HCT116 (cell line): ENCODE measurements at regions not wholly inside any gene's neighbourhood (a gene's known extent, or its start where the extent isn't known, plus 50 kb on each side); places are given as distances from the start of the nearest gene placed in this dataset.

Experiments used
- ATAC-seq: fragments of 200-7000 bp; cut with Tn5 transposase; 2 replicates; pipeline ENCODE4 v1.9.1; 2020; ENCODE audit warnings: mild to moderate bottlenecking, moderate library complexity
- BruUV-seq: library from RNA; stranded (reverse); fragments of 400-500 nt; replicated peaks from 2 replicates; lab custom pipeline; 2021; lab: Mats Ljungman, UMichigan
- CTCF ChIA-PET: fragments of 300-600 bp; sonication (Branson Sonifier 250); formaldehyde crosslinking; loops from one replicate; lab custom pipeline; 2021; ENCODE audit warnings: antibody characterized with exemption; lab: Charles Lee
- POLR2A ChIA-PET: fragments of 300-600, 350-600 bp; sonication (Branson Sonifier 250); formaldehyde crosslinking; loops from one replicate; lab custom pipeline; 2021; ENCODE audit warnings: antibody characterized with exemption; lab: Charles Lee
- RAD21 ChIA-PET, 2 experiments: fragments of 300-600 bp; sonication (Branson Sonifier 250); formaldehyde crosslinking; loops; one replicate each; lab custom pipeline; 2023; ENCODE audit warnings: low total read pairs in 2 of 2; ENCODE audit not compliant: uncharacterized antibody in 2 of 2, unreplicated experiment in 2 of 2, low non-redundant PET in 1 of 2; lab: Charles Lee
- DNase-seq: peaks from one replicate; pipeline ENCODE4 v3.0.0-alpha.2; 2010; ENCODE audit warnings: low read depth, low spot score
- H2AFZ ChIP-seq: fragments of 200-600 bp; shearing (Covaris generic), sonication (generic); 2 replicates; pipeline ENCODE4 v1.6.1; 2017; ENCODE audit warnings: low read depth, mixed run types, mixed read lengths, antibody characterized with exemption, low read length; ENCODE audit not compliant: poor library complexity, severe bottlenecking
- H3K27ac ChIP-seq: 2 replicates; pipeline ENCODE4 v1.5.1; 2012; ENCODE audit warnings: low read depth, low read length
- H3K27me3 ChIP-seq: fragments of 200-600 bp; sonication (generic); 2 replicates; pipeline ENCODE4 v1.6.1; 2016; ENCODE audit warnings: mixed run types, low read length, mixed read lengths; ENCODE audit not compliant: insufficient read depth
- H3K36me3 ChIP-seq, 2 experiments: fragments of 200-500 bp in 1 of 2; fragments of 200-600 bp in 1 of 2; sonication (Bioruptor generic) in 1 of 2; sonication (generic) in 1 of 2; 2 replicates each; pipeline versions ENCODE4 v1.5.1 to v1.6.1; 2014 to 2016; ENCODE audit warnings: low read length in 2 of 2, inconsistent platforms in 1 of 2, mixed read lengths in 1 of 2, mixed run types in 1 of 2; ENCODE audit not compliant: insufficient read depth in 2 of 2, control insufficient read depth in 1 of 2
- H3K4me1 ChIP-seq, 2 experiments: fragments of 200-600 bp in 1 of 2; sonication (generic) in 1 of 2; 2 replicates each; pipeline versions ENCODE4 v1.5.1 to v1.6.1; 2012 to 2017; ENCODE audit warnings: low read length in 2 of 2, inconsistent platforms in 1 of 2, mild to moderate bottlenecking in 1 of 2, mixed read lengths in 1 of 2, mixed run types in 1 of 2, moderate library complexity in 1 of 2; ENCODE audit not compliant: insufficient read depth in 2 of 2, control insufficient read depth in 1 of 2
- H3K4me2 ChIP-seq: fragments of 200-600 bp; sonication (generic); 2 replicates; pipeline ENCODE4 v1.6.1; 2017; ENCODE audit warnings: mixed run types, low read length, mixed read lengths
- H3K4me3 ChIP-seq, 2 experiments: fragments of 200-600 bp in 1 of 2; sonication (generic) in 1 of 2; replicated peaks in 1 of 2; 2 replicates each; pipeline ENCODE4 v1.5.1; 2011 to 2016; ENCODE audit warnings: low read length in 2 of 2, control low read depth in 1 of 2, low read depth in 1 of 2, mild to moderate bottlenecking in 1 of 2, mixed read lengths in 1 of 2, mixed run types in 1 of 2
- H3K79me2 ChIP-seq: fragments of 200-600 bp; sonication (generic); 2 replicates; pipeline ENCODE4 v1.6.1; 2017; ENCODE audit warnings: mild to moderate bottlenecking, mixed run types, low read length, moderate library complexity, mixed read lengths; ENCODE audit not compliant: insufficient read depth
- H3K9ac ChIP-seq: fragments of 200-600 bp; sonication (generic); 2 replicates; pipeline ENCODE4 v1.6.1; 2016; ENCODE audit warnings: low read length, mixed read lengths
- H3K9me2 ChIP-seq: fragments of 200-600 bp; sonication (generic), shearing (Covaris generic); 2 replicates; pipeline ENCODE4 v1.6.1; 2017; ENCODE audit warnings: mixed run types, mild to moderate bottlenecking, moderate library complexity; ENCODE audit not compliant: insufficient read depth
- H3K9me3 ChIP-seq, 2 experiments: fragments of 200-500 bp in 1 of 2; fragments of 200-600 bp in 1 of 2; sonication (Bioruptor generic) in 1 of 2; sonication (generic) in 1 of 2; 2 replicates each; pipeline ENCODE4 v1.6.1; 2014 to 2017; ENCODE audit warnings: low read length in 2 of 2, mixed read lengths in 2 of 2, inconsistent platforms in 1 of 2, low read depth in 1 of 2, mild to moderate bottlenecking in 1 of 2, mixed run types in 1 of 2, moderate library complexity in 1 of 2; ENCODE audit not compliant: control insufficient read depth in 1 of 2, insufficient read depth in 1 of 2
- H4K20me1 ChIP-seq: fragments of 200-600 bp; sonication (generic), shearing (Covaris generic); 2 replicates; pipeline ENCODE4 v1.6.1; 2017; ENCODE audit warnings: mixed run types, mild to moderate bottlenecking, moderate library complexity; ENCODE audit not compliant: insufficient read depth
- CBX3 ChIP-seq: IDR thresholded peaks from 2 replicates; pipeline ENCODE4 v1.6.1; 2012; ENCODE audit warnings: low read depth
- EGR1 ChIP-seq: IDR thresholded peaks from 2 replicates; pipeline ENCODE4 v1.6.1; 2012; ENCODE audit warnings: low read depth
- EZH2 ChIP-seq: fragments of 200-600 bp; sonication (generic); IDR thresholded peaks from 2 replicates; pipeline ENCODE4 v1.6.1; 2017; ENCODE audit warnings: antibody characterized with exemption, mixed run types
- EZH2phosphoT487 ChIP-seq: fragments of 200-600 bp; IDR thresholded peaks from 2 replicates; pipeline ENCODE4 v1.6.1; 2018; ENCODE audit warnings: antibody characterized with exemption, borderline replicate concordance
- FOSL1 ChIP-seq: IDR thresholded peaks from 2 replicates; pipeline ENCODE4 v1.6.1; 2012; ENCODE audit warnings: low read depth
- JUND ChIP-seq: IDR thresholded peaks from 2 replicates; pipeline ENCODE4 v1.6.1; 2012
- POLR2A ChIP-seq: IDR thresholded peaks from 2 replicates; pipeline ENCODE4 v1.7.0; 2011; ENCODE audit warnings: borderline replicate concordance; ENCODE audit not compliant: insufficient read depth, insufficient read length; ENCODE audit errors: extremely low read depth
- POLR2AphosphoS5 ChIP-seq: IDR thresholded peaks from 2 replicates; pipeline ENCODE4 v1.6.1; 2011; ENCODE audit warnings: mild to moderate bottlenecking, low read depth, low read length, moderate library complexity
- SP1 ChIP-seq: IDR thresholded peaks from 2 replicates; pipeline ENCODE4 v1.6.1; 2012; ENCODE audit warnings: low read depth
- SRF ChIP-seq: IDR thresholded peaks from 2 replicates; pipeline ENCODE4 v1.6.1; 2012; ENCODE audit warnings: low read depth
- ZFX ChIP-seq: fragments of 450-650 bp; IDR thresholded peaks from 2 replicates; pipeline ENCODE4 v1.6.1; 2017
- ZNF274 ChIP-seq: fragments of 200-500 bp; sonication (Bioruptor generic); IDR thresholded peaks from 2 replicates; pipeline ENCODE4 v1.6.1; 2014; ENCODE audit warnings: mild to moderate bottlenecking, low read depth, low read length, inconsistent platforms
- intact Hi-C: fragments of 100-400 bp; cut with micrococcal nuclease; formaldehyde crosslinking; loops from 2 replicates; pipeline ENCODE4 v1.10.0; 2022
- TF ChIP-seq, protein P1 (sequence below): IDR thresholded peaks from 2 replicates; pipeline ENCODE4 v1.6.1; 2012; ENCODE audit warnings: low read depth
- TF ChIP-seq, protein P2 (sequence below), 3 experiments: fragments of 200-600 bp in 1 of 3; sonication (generic) in 1 of 3; IDR thresholded peaks in 2 of 3; conservative IDR thresholded peaks in 1 of 3; 2 replicates each; pipeline ENCODE4 v1.5.1; 2012 to 2017; ENCODE audit warnings: low read depth in 2 of 3, low read length in 2 of 3, antibody characterized with exemption in 1 of 3, borderline replicate concordance in 1 of 3, control low read depth in 1 of 3, mild to moderate bottlenecking in 1 of 3, mixed read lengths in 1 of 3, mixed run types in 1 of 3, moderate library complexity in 1 of 3; ENCODE audit not compliant: insufficient read depth in 1 of 3
- TF ChIP-seq, protein P3 (sequence below): IDR thresholded peaks from 2 replicates; pipeline ENCODE4 v1.6.1; 2012
- TF ChIP-seq, protein P4 (sequence below): IDR thresholded peaks from 2 replicates; pipeline ENCODE4 v1.6.1; 2011; ENCODE audit warnings: mild to moderate bottlenecking, low read length, moderate library complexity; ENCODE audit not compliant: insufficient replicate concordance; ENCODE audit errors: extremely low read depth

DNA sequence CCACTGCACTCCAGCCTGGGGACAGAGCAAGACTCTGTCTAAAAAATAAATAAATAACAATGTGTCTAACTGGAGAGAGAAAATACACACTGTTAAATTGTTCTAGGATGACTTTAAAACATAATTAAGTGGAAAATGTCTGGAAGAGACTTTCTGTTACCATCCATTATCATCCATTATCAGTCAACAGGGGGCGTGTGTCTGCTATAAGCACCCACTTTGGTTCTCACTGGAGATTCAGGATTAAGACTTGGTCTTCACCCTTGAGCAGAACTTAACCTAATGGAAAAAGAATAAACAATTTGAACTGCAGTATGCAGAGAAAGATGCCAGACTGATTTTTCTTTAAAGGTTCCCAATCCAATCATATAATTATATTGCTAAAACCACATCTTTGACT lies 999.8 kb upstream of the GYPC start:
- DNase-seq (no peak), ATAC-seq (no peak)
- CTCF ChIA-PET = no interaction called here
- intact Hi-C loops = no loop called here
- H3K27ac ChIP-seq = no peak overlapping the region
- H2AFZ ChIP-seq = no peak overlapping the region
- no peaks in the 10 kb centered on the region for H3K36me3 ChIP-seq
- no peaks in the 10 kb centered on the region for H3K27me3 ChIP-seq
- TF ChIP-seq POLR2AphosphoS5 (no peak), ZNF274 (no peak), JUND (no peak), SRF (no peak), EZH2phosphoT487 (no peak), CBX3 (no peak), EZH2 (no peak), SP1 (no peak), POLR2A (no peak), FOSL1 (no peak), ZFX (no peak), EGR1 (no peak)
- TF ChIP-seq, protein P1, sequence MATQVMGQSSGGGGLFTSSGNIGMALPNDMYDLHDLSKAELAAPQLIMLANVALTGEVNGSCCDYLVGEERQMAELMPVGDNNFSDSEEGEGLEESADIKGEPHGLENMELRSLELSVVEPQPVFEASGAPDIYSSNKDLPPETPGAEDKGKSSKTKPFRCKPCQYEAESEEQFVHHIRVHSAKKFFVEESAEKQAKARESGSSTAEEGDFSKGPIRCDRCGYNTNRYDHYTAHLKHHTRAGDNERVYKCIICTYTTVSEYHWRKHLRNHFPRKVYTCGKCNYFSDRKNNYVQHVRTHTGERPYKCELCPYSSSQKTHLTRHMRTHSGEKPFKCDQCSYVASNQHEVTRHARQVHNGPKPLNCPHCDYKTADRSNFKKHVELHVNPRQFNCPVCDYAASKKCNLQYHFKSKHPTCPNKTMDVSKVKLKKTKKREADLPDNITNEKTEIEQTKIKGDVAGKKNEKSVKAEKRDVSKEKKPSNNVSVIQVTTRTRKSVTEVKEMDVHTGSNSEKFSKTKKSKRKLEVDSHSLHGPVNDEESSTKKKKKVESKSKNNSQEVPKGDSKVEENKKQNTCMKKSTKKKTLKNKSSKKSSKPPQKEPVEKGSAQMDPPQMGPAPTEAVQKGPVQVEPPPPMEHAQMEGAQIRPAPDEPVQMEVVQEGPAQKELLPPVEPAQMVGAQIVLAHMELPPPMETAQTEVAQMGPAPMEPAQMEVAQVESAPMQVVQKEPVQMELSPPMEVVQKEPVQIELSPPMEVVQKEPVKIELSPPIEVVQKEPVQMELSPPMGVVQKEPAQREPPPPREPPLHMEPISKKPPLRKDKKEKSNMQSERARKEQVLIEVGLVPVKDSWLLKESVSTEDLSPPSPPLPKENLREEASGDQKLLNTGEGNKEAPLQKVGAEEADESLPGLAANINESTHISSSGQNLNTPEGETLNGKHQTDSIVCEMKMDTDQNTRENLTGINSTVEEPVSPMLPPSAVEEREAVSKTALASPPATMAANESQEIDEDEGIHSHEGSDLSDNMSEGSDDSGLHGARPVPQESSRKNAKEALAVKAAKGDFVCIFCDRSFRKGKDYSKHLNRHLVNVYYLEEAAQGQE = no peak
- TF ChIP-seq, protein P2, sequence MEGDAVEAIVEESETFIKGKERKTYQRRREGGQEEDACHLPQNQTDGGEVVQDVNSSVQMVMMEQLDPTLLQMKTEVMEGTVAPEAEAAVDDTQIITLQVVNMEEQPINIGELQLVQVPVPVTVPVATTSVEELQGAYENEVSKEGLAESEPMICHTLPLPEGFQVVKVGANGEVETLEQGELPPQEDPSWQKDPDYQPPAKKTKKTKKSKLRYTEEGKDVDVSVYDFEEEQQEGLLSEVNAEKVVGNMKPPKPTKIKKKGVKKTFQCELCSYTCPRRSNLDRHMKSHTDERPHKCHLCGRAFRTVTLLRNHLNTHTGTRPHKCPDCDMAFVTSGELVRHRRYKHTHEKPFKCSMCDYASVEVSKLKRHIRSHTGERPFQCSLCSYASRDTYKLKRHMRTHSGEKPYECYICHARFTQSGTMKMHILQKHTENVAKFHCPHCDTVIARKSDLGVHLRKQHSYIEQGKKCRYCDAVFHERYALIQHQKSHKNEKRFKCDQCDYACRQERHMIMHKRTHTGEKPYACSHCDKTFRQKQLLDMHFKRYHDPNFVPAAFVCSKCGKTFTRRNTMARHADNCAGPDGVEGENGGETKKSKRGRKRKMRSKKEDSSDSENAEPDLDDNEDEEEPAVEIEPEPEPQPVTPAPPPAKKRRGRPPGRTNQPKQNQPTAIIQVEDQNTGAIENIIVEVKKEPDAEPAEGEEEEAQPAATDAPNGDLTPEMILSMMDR (IDR thresholded peaks at IDR 0.05 in 2 of 3, conservative IDR thresholded peaks at IDR 0.05 in 1 of 3; ENCODE audit: borderline replicate concordance in 1 of 3, insufficient read depth in 1 of 3, low read depth in 2 of 3, low read length in 2 of 3) = no peak
- TF ChIP-seq, protein P3, sequence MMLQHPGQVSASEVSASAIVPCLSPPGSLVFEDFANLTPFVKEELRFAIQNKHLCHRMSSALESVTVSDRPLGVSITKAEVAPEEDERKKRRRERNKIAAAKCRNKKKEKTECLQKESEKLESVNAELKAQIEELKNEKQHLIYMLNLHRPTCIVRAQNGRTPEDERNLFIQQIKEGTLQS = no peak
- TF ChIP-seq, protein P4, sequence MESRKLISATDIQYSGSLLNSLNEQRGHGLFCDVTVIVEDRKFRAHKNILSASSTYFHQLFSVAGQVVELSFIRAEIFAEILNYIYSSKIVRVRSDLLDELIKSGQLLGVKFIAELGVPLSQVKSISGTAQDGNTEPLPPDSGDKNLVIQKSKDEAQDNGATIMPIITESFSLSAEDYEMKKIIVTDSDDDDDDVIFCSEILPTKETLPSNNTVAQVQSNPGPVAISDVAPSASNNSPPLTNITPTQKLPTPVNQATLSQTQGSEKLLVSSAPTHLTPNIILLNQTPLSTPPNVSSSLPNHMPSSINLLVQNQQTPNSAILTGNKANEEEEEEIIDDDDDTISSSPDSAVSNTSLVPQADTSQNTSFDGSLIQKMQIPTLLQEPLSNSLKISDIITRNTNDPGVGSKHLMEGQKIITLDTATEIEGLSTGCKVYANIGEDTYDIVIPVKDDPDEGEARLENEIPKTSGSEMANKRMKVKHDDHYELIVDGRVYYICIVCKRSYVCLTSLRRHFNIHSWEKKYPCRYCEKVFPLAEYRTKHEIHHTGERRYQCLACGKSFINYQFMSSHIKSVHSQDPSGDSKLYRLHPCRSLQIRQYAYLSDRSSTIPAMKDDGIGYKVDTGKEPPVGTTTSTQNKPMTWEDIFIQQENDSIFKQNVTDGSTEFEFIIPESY = no peak
- H3K4me1 ChIP-seq = no peaks in the 10 kb centered on the region
- POLR2A ChIA-PET = no interaction called here
- BruUV-seq = no TSS peak
- H3K79me2 ChIP-seq = no peaks in the 10 kb centered on the region
- H3K9me2 ChIP-seq = no peaks in the 10 kb centered on the region
- H3K9me3 ChIP-seq = peaks cover 0 to 21% of the 10 kb centered on the region in 2 experiments; a peak in 2 of 4 replicates
- H3K4me2 ChIP-seq = no peak overlapping the region
- no peak overlapping the region for H3K4me3 ChIP-seq
- H3K9ac ChIP-seq = no peak overlapping the region
- H4K20me1 ChIP-seq = no peaks in the 10 kb centered on the region
- RAD21 ChIA-PET = no interaction called here
